PC-9 (cell line): ENCODE measurements at regions not wholly inside any gene's neighbourhood (a gene's known extent, or its start where the extent isn't known, plus 50 kb on each side); places are given as distances from the start of the nearest gene placed in this dataset.

ENCODE experiments used
- BruUV-seq: library from RNA; stranded (reverse); fragments of 400-500 nt; replicated peaks from 2 replicates; lab custom pipeline; 2021; lab: Mats Ljungman, UMichigan
- CTCF ChIA-PET: fragments of 300-600 bp; sonication (Branson Sonifier 250); formaldehyde crosslinking; loops from one replicate; lab custom pipeline; 2022; ENCODE audit warnings: antibody characterized with exemption; lab: Charles Lee
- POLR2A ChIA-PET: fragments of 300-600 bp; sonication (Branson Sonifier 250); formaldehyde crosslinking; loops from one replicate; lab custom pipeline; 2022; ENCODE audit warnings: antibody characterized with exemption; ENCODE audit not compliant: unreplicated experiment; lab: Charles Lee
- DNase-seq, 2 experiments: peaks; one replicate each; pipeline versions ENCODE4 v3.0.0 to v3.0.0-alpha.2; 2015 to 2022; ENCODE audit warnings: mixed read lengths in 1 of 2
- H2AFZ ChIP-seq: fragments of 200-600 bp; sonication (generic); 2 replicates; pipeline ENCODE4 v1.8.1; 2017; ENCODE audit warnings: antibody characterized with exemption
- H3F3A ChIP-seq: fragments of 200-600 bp; sonication (generic); 2 replicates; pipeline ENCODE4 v1.8.1; 2017; ENCODE audit warnings: antibody characterized with exemption, mild to moderate bottlenecking, low read depth; ENCODE audit not compliant: insufficient read depth
- H3K27ac ChIP-seq: fragments of 200-600 bp; sonication (generic); 2 replicates; pipeline ENCODE4 v1.6.1; 2016; ENCODE audit warnings: mixed run types
- H3K27me3 ChIP-seq: fragments of 200-600 bp; sonication (generic); 2 replicates; pipeline ENCODE4 v1.6.1; 2016; ENCODE audit warnings: low read depth, mixed run types; ENCODE audit not compliant: insufficient read depth
- H3K36me3 ChIP-seq: fragments of 200-600 bp; sonication (generic); 2 replicates; pipeline ENCODE4 v1.6.1; 2016; ENCODE audit warnings: low read depth, mixed run types
- H3K4me1 ChIP-seq: fragments of 200-600 bp; sonication (generic); replicated peaks from 2 replicates; pipeline ENCODE4 v1.6.1; 2016; ENCODE audit warnings: mixed run types; ENCODE audit not compliant: insufficient read depth
- H3K4me2 ChIP-seq: fragments of 200-600 bp; sonication (generic); 2 replicates; pipeline ENCODE4 v1.6.1; 2017; ENCODE audit warnings: mixed run types
- H3K4me3 ChIP-seq: fragments of 200-600 bp; sonication (generic); 2 replicates; pipeline ENCODE4 v1.6.1; 2016; ENCODE audit warnings: mixed run types
- H3K79me2 ChIP-seq: fragments of 200-600 bp; sonication (generic); 2 replicates; pipeline ENCODE4 v1.6.1; 2017; ENCODE audit warnings: low read depth, mixed run types
- H3K9me2 ChIP-seq: fragments of 200-600 bp; sonication (generic); 2 replicates; pipeline ENCODE4 v1.8.1; 2017; ENCODE audit warnings: mild to moderate bottlenecking; ENCODE audit not compliant: insufficient read depth
- H3K9me3 ChIP-seq: fragments of 200-600 bp; sonication (generic); 2 replicates; pipeline ENCODE4 v1.8.1; 2016; ENCODE audit warnings: low read depth; ENCODE audit not compliant: insufficient read depth
- H4K20me1 ChIP-seq: fragments of 200-600 bp; sonication (generic); 2 replicates; pipeline ENCODE4 v1.8.1; 2017; ENCODE audit not compliant: insufficient read depth
- EZH2 ChIP-seq: fragments of 200-600 bp; sonication (generic); IDR thresholded peaks from 2 replicates; pipeline ENCODE4 v1.8.0; 2017; ENCODE audit warnings: antibody characterized with exemption, low read depth
- intact Hi-C: fragments of 100-400 bp; cut with micrococcal nuclease; formaldehyde crosslinking; loops from one replicate; pipeline ENCODE4 v1.10.0; 2022; ENCODE audit not compliant: unreplicated experiment
- TF ChIP-seq, protein P1 (sequence below): fragments of 200-600 bp; sonication (generic); conservative IDR thresholded peaks from 2 replicates; pipeline ENCODE4 v1.6.1; 2017; ENCODE audit warnings: mixed run types, antibody characterized with exemption, mild to moderate bottlenecking, moderate library complexity

DNA sequence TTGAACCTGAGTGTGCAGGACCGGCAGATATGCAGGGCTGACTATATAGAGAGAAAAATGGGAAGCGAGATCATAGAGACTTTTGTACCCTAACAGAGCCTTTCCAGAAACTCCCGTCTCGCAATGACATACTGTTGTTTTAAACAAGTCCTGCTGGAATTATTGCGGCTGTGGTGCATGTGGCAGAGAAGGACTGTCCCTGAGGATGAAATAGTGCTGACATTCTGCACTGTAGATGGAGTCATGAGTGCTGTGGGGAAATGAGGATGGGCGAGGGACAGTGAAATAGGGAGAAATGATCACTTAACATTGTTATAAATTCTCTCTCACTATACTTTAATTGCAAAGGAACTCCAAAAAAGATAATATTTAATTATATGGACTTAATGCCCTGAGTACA, 50.4 kb upstream of the KLHL14 start:
- H3K4me1 ChIP-seq: no peaks in the 10 kb centered on the region
- H3K27ac ChIP-seq: no peak overlapping the region
- TF ChIP-seq EZH2: no peak
- TF ChIP-seq, protein P1, sequence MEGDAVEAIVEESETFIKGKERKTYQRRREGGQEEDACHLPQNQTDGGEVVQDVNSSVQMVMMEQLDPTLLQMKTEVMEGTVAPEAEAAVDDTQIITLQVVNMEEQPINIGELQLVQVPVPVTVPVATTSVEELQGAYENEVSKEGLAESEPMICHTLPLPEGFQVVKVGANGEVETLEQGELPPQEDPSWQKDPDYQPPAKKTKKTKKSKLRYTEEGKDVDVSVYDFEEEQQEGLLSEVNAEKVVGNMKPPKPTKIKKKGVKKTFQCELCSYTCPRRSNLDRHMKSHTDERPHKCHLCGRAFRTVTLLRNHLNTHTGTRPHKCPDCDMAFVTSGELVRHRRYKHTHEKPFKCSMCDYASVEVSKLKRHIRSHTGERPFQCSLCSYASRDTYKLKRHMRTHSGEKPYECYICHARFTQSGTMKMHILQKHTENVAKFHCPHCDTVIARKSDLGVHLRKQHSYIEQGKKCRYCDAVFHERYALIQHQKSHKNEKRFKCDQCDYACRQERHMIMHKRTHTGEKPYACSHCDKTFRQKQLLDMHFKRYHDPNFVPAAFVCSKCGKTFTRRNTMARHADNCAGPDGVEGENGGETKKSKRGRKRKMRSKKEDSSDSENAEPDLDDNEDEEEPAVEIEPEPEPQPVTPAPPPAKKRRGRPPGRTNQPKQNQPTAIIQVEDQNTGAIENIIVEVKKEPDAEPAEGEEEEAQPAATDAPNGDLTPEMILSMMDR: no peak
- BruUV-seq: no TSS peak
- H3K9me3 ChIP-seq: no peaks in the 10 kb centered on the region
- ChIA-PET CTCF (no interaction called here), POLR2A (no interaction called here)
- no peaks in the 10 kb centered on the region for H3K36me3 ChIP-seq
- no peaks in the 10 kb centered on the region for H3K9me2 ChIP-seq
- H4K20me1 ChIP-seq: no peaks in the 10 kb centered on the region
- H2AFZ ChIP-seq: no peak overlapping the region
- no peaks in the 10 kb centered on the region for H3K79me2 ChIP-seq
- H3F3A ChIP-seq: no peaks in the 10 kb centered on the region
- no peaks in the 10 kb centered on the region for H3K27me3 ChIP-seq
- no peak overlapping the region for H3K4me3 ChIP-seq
- H3K4me2 ChIP-seq: no peak overlapping the region
- DNase-seq: no peak
- intact Hi-C loops: no loop called here
